HFFc6 (cell line): ENCODE measurements at regions not wholly inside any gene's neighbourhood (a gene's known extent, or its start where the extent isn't known, plus 50 kb on each side); places are given as distances from the start of the nearest gene placed in this dataset.
A peak's percentile ranks its signal among the peaks of the same experiment; 100 is the strongest.

Experiments used
- DNase-seq: peaks from one replicate; pipeline ENCODE4 v3.0.0-alpha.2; 2018
- H3K27ac Mint-ChIP-seq: 2 replicates; pipeline ENCODE4 v1.8.0; 2020; ENCODE audit warnings: mild to moderate bottlenecking, mixed read lengths
- H3K27me3 Mint-ChIP-seq: 2 replicates; pipeline ENCODE4 v1.8.0; 2021; ENCODE audit warnings: mild to moderate bottlenecking, moderate library complexity, mixed read lengths; ENCODE audit not compliant: insufficient read depth
- H3K36me3 Mint-ChIP-seq: 2 replicates; pipeline ENCODE4 v1.8.0; 2021; ENCODE audit warnings: low read depth, mixed read lengths
- H3K4me1 Mint-ChIP-seq: 2 replicates; pipeline ENCODE4 v1.8.0; 2020; ENCODE audit warnings: low read depth, mixed read lengths
- H3K4me3 Mint-ChIP-seq: 2 replicates; pipeline ENCODE4 v1.8.0; 2020; ENCODE audit warnings: mild to moderate bottlenecking, moderate library complexity, mixed read lengths
- H3K9me3 Mint-ChIP-seq: 2 replicates; pipeline ENCODE4 v1.8.0; 2020; ENCODE audit warnings: mild to moderate bottlenecking, mixed read lengths
- CTCF ChIP-seq: fragments of 200-600 bp; sonication (generic); IDR thresholded peaks from 2 replicates; pipeline ENCODE4 v1.5.0; 2021; ENCODE audit warnings: antibody characterized with exemption, mild to moderate bottlenecking

- Mint-ChIP-seq H3K27me3 (peaks cover 6% of the 10 kb centered on the region), H3K9me3 (no peaks in the 10 kb centered on the region), H3K4me1 (peaks cover 39% of the 10 kb centered on the region)
Observed at GRCh38 chr9:87064311-87064710, 117.0 kb upstream of the GAS1 start.

GRCh38 chr9:87065981-87066380 is 118.7 kb upstream of the GAS1 start:
- no peak overlapping the region for H3K4me3 Mint-ChIP-seq
- peaks cover 6% of the 10 kb centered on the region for H3K27me3 Mint-ChIP-seq
- peaks cover 46% of the 10 kb centered on the region for H3K4me1 Mint-ChIP-seq
- TF ChIP-seq CTCF: no peak
- no peaks in the 10 kb centered on the region for H3K9me3 Mint-ChIP-seq
- H3K36me3 Mint-ChIP-seq: no peaks in the 10 kb centered on the region
- H3K27ac Mint-ChIP-seq: no peak overlapping the region
- DNase-seq: peak; percentile 9

More at GRCh38 chr9:87064311-87064710, 117.0 kb upstream of the GAS1 start:
- DNase-seq: no peak
- TF ChIP-seq CTCF: no peak
- Mint-ChIP-seq H3K27ac (no peak overlapping the region), H3K36me3 (no peaks in the 10 kb centered on the region), H3K4me3 (no peak overlapping the region)

- H3K27me3 Mint-ChIP-seq: peaks cover 3% of the 10 kb centered on the region
- no peak overlapping the region for H3K4me3 Mint-ChIP-seq
- no peaks in the 10 kb centered on the region for H3K9me3 Mint-ChIP-seq
- H3K27ac Mint-ChIP-seq: no peak overlapping the region
- H3K4me1 Mint-ChIP-seq: peaks cover 46% of the 10 kb centered on the region
- no peaks in the 10 kb centered on the region for H3K36me3 Mint-ChIP-seq
- DNase-seq: no peak
- no peak for TF ChIP-seq CTCF
Observed at GRCh38 chr9:87067426-87067825, 120.1 kb upstream of the GAS1 start.

GRCh38 chr9:87068177-87068840 is 121.0 kb upstream of the GAS1 start:
- Mint-ChIP-seq H3K27ac (no peak overlapping the region), H3K4me3 (no peak overlapping the region)
- TF ChIP-seq CTCF: no peak

GRCh38 chr9:87069690-87070089 is 122.4 kb upstream of the GAS1 start:
- TF ChIP-seq CTCF: no peak
- peaks cover 3% of the 10 kb centered on the region for H3K27me3 Mint-ChIP-seq
- H3K4me1 Mint-ChIP-seq: peaks cover 27% of the 10 kb centered on the region
- H3K27ac Mint-ChIP-seq: no peak overlapping the region
- no peak for DNase-seq
- H3K36me3 Mint-ChIP-seq: no peaks in the 10 kb centered on the region
- H3K4me3 Mint-ChIP-seq: no peak overlapping the region
- no peaks in the 10 kb centered on the region for H3K9me3 Mint-ChIP-seq

More at GRCh38 chr9:87068177-87068840, 121.0 kb upstream of the GAS1 start:
- DNase-seq: no peak
- Mint-ChIP-seq H3K9me3 (no peaks in the 10 kb centered on the region), H3K36me3 (no peaks in the 10 kb centered on the region), H3K4me1 (peaks cover 39% of the 10 kb centered on the region), H3K27me3 (peaks cover 3% of the 10 kb centered on the region)

- peaks cover 27% of the 10 kb centered on the region for H3K4me1 Mint-ChIP-seq
- no peak overlapping the region for H3K27ac Mint-ChIP-seq
- TF ChIP-seq CTCF: no peak
- H3K27me3 Mint-ChIP-seq: peaks cover 3% of the 10 kb centered on the region
- no peaks in the 10 kb centered on the region for H3K36me3 Mint-ChIP-seq
- H3K9me3 Mint-ChIP-seq: no peaks in the 10 kb centered on the region
- no peak for DNase-seq
- H3K4me3 Mint-ChIP-seq: no peak overlapping the region
Observed at GRCh38 chr9:87070336-87070735, 123.0 kb upstream of the GAS1 start.
